ENCODE measurements at regions not wholly inside any gene's neighbourhood (a gene's known extent, or its start where the extent isn't known, plus 50 kb on each side); places are given as distances from the start of the nearest gene placed in this dataset.
A peak's percentile ranks its signal among the peaks of the same experiment; 100 is the strongest.

DNA sequence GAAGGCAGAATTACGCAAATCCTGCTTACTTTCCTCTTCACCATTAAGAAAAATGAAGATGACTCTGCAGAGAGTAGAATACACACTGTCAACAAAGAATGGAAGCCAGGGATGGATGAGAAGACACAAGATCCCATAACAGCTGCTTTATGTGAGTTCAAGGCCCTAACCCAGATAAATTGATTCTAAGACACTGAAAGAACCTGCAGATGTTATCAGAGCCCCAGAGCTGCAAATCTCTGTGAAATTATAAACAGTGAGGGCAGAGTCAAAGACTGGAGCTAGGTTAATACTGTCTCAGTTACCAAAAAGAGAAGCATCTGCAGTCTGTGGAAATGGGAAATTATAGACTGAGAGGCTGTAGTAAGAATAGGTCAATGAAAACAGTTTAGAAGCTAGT lies 320.1 kb upstream of the PKDCC start:
- DNase-seq (ENCODE audit: missing footprints) (no peak), ATAC-seq (no peak)
- intact Hi-C loops (cut with DNase I) = no loop called here

DNA sequence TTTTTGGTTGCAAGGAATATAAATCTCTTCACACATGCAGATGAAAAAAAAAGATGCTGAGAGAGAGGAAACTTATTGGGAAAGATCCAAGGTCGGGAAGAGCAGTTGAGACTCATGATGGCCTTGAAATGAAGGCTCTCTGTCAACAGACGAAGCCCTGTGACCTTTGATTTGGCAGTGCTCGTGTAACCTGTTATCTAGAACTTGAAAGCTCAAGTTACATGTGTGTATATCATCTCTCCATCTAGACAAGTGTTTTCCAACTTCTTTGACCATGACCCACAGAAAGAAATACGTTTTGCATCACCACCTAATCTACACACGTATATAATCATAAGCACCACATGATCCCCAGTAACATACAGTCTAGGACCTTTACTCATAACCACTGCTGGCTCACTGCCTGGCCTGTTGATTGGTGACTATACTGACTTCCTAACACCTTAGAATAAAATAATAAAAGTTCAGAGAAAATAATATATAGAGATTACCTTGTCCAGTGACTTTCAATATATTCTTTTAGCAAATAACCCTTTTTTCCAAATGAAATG lies 319.0 kb upstream of the PKDCC start:
- DNase-seq (ENCODE audit: missing footprints) = no peak
- ATAC-seq = no peak
- intact Hi-C loops (cut with DNase I) = no loop called here

DNA sequence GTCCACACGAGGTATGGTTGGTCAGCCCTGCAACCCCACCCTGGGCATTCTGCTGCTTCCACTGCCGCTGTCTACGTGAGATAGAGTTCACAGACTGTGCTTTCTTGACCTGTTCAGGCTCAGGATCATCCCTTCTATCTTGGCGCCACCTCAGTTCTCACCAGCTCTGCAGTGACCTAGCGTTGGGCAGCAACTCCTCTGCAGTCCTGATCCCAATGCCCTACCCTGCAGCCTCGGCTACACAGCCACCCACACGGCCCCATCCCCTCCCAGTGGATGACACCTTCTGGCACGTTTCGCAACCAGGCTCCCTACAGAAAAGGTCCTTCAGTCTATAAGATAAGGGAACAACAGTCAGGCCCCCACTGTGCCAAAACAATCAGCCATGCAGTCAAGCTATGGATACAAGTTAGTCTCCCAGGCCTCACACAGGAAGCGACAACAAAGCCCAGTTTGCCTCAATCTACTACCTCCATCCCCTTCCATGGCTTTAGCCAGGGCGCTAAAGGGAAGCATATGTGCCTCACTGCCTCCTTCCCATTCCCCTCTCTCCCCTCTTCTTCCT lies 317.9 kb upstream of the PKDCC start:
- no peak for ATAC-seq
- intact Hi-C loops (cut with DNase I) = no loop called here

GRCh38 chr2:41735006-41735405 lies 312.8 kb upstream of the PKDCC start:
- ATAC-seq (no peak), DNase-seq (ENCODE audit: missing footprints) (no peak)
- intact Hi-C loops (cut with DNase I) = no loop called here

More for the DNA sequence above, 317.9 kb upstream of the PKDCC start:
- DNase-seq (ENCODE audit: missing footprints) = no peak

GRCh38 chr2:41735476-41735875 lies 312.3 kb upstream of the PKDCC start:
- intact Hi-C loops (cut with DNase I) = no loop called here
- DNase-seq (ENCODE audit: missing footprints) = no peak
- peak; percentile 31 for ATAC-seq

- no peak for DNase-seq (ENCODE audit: missing footprints)
- ATAC-seq = no peak
- intact Hi-C loops (cut with DNase I) = no loop called here
Measured at GRCh38 chr2:41736105-41736567, 311.7 kb upstream of the PKDCC start.

DNA sequence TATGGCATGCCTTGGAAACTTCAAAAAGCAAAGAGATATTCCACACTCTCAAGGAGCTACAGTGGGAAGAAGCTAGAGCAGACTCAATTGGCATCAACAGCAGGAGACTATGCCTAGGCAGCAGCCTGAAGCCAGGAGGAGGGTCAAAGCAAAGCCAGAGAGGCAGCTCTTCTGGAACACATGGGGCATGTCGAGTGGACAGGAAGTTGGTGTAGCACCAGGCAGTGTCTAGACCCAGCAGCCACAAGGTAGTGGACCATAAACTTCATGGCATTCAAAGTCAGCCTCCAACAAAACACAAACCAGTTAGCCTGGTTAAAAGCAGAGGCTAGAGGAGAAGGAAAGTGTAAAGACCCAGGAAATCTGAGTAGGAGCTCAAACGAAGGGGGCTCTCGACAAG lies 311.2 kb upstream of the PKDCC start:
- DNase-seq (ENCODE audit: missing footprints) (no peak), ATAC-seq (no peak)
- intact Hi-C loops (cut with DNase I) = no loop called here

DNA sequence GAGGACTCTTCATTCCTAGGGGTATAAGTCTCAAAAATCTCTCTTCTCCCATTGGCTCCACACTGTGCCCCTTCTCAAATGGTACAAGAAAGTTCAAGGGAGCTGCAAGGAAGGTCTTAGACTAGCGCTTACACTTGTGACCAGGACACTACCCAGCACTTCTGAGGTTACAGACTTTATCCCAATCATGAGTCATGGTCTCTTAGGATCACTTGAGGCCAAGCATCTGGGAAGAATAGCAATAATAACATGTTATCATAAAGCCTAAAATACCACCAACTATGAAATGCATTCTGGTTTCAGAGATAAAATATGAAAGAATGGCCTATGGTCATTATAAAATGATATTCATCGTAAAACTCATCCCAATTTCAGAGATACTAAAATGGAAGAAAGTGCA lies 309.9 kb upstream of the PKDCC start:
- ATAC-seq = peak; percentile 49
- intact Hi-C loops (cut with DNase I) = no loop called here

DNA sequence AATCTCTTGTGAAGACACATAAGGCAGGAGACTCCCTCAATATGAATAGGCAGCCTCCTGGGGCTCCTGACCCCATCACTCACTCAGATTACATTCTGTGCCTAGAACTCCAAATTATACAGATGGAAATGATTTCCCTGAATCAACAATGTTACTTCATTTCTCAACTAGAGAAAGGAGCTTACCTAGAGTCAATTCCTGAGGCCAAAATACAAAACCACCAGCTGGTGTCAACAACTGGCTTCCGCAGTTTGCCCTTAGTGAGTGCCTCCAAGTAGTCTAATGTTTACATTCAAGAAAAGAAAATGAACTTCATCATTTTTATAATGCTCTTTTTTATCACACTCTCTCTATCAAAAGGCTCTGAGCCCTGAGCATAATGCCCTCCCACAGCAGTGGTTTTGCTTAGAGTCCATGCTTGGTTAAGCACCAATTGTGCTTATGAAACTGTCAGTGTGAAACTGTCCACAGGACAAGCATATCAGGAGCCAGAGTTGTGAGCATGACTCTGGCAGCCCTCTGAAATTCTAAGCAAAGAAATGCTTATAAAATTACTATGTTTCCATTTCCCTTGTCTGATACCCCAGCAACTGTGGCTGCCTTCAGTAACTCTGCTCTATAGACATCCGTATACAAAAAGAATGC lies 305.7 kb upstream of the PKDCC start:
- intact Hi-C loops (cut with DNase I) = no loop called here
- no peak for ATAC-seq
- no peak for DNase-seq (ENCODE audit: missing footprints)

More for the DNA sequence above, 309.9 kb upstream of the PKDCC start:
- DNase-seq (ENCODE audit: missing footprints) = no peak

GRCh38 chr2:41743324-41743723 lies 304.5 kb upstream of the PKDCC start:
- ATAC-seq (no peak), DNase-seq (ENCODE audit: missing footprints) (no peak)
- intact Hi-C loops (cut with DNase I) = no loop called here

GRCh38 chr2:41750829-41751228 lies 297.0 kb upstream of the PKDCC start:
- ATAC-seq (no peak), DNase-seq (ENCODE audit: missing footprints) (no peak)
- intact Hi-C loops (cut with DNase I) = no loop called here

- ATAC-seq = no peak
- intact Hi-C loops (cut with DNase I) = no loop called here
- DNase-seq (ENCODE audit: missing footprints) = no peak
Measured at GRCh38 chr2:41759880-41760279, 287.9 kb upstream of the PKDCC start.

DNA sequence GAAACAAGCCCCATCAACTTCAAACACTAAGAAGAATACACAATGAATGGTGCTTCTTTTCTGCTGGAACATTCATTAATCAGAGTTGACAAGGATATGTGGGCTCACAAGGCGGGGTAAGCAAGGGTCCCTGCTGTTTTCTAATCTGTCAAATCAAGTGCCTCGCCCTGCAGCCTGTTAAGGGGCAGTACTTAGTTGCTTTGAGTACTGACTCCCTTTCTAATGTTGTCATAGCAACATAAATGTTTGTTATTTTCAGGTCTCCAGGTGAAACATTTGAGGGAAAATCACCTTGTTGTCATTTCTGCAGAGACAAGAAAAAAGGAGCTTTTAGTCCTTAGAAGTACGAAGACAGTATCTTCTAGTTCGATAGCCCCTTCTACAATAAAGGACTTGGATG lies 284.7 kb upstream of the PKDCC start:
- no peak for ATAC-seq

GRCh38 chr2:41764131-41764530 lies 283.7 kb upstream of the PKDCC start:
- intact Hi-C loops (cut with DNase I) = no loop called here
- ATAC-seq = no peak
- DNase-seq (ENCODE audit: missing footprints) = no peak

More for the DNA sequence above, 284.7 kb upstream of the PKDCC start:
- no peak for DNase-seq (ENCODE audit: missing footprints)
- intact Hi-C loops (cut with DNase I) = no loop called here

- ATAC-seq = no peak
- DNase-seq (ENCODE audit: missing footprints) = no peak
- intact Hi-C loops (cut with DNase I) = no loop called here
Measured at GRCh38 chr2:41764919-41765318, 282.9 kb upstream of the PKDCC start.

- intact Hi-C loops (cut with DNase I) = no loop called here
- peak; percentile 79 for ATAC-seq
- no peak for DNase-seq (ENCODE audit: missing footprints)
Measured at GRCh38 chr2:41768310-41768709, 279.5 kb upstream of the PKDCC start.

DNA sequence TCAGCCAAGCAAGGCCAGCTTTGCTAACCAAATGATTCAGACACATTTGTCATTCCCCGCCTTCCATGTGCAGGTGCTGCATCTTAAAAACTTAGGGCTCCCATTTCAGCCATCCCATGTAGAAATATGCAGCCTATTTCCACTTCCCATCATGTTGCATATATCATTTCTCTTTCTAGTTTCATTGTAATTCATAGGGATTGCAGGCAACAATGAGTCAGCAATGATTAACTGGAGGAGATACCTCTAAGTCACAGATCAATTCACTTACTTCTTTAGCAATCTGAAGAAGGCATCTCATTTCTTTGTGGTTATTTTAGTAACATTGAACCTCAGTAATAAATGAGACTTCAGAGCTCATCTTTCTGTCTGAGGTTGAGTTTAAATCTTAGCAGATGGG lies 276.1 kb upstream of the PKDCC start:
- DNase-seq (ENCODE audit: missing footprints) (no peak), ATAC-seq (no peak)
- intact Hi-C loops (cut with DNase I) = no loop called here

DNA sequence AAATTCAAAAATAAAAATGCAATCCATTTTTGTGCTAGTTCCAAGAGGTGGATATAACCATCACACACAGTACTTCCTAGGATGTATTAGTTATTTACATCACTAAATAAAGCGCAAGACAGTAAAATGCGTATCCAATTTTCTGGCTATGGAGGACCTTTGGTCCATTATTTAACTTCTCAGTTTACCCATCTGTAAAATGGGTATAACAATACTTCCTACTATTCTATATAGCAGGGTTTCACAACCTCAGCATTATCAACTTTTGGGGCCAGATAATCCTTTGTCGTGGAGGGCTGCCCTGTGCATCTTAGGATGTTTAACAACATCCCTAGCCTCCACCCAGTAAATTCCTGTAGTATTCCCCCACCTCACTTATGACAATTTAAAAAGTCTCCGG lies 275.1 kb upstream of the PKDCC start:
- ATAC-seq (no peak), DNase-seq (ENCODE audit: missing footprints) (no peak)
- intact Hi-C loops (cut with DNase I) = no loop called here

- DNase-seq (ENCODE audit: missing footprints) (no peak), ATAC-seq (no peak)
- intact Hi-C loops (cut with DNase I) = no loop called here
Measured at GRCh38 chr2:41774011-41774605, 273.7 kb upstream of the PKDCC start.

- ATAC-seq (no peak), DNase-seq (ENCODE audit: missing footprints) (no peak)
- intact Hi-C loops (cut with DNase I) = no loop called here
Measured at GRCh38 chr2:41775366-41776025, 272.3 kb upstream of the PKDCC start.

All from Right ventricle myocardium inferior (tissue), 1 donor.